HL-60 (cell line): ENCODE measurements at regions not wholly inside any gene's neighbourhood (a gene's known extent, or its start where the extent isn't known, plus 50 kb on each side); places are given as distances from the start of the nearest gene placed in this dataset.

Experiments
- DNase-seq, 2 experiments: peaks; one replicate each; pipeline ENCODE4 v3.0.0-alpha.2; 2010 to 2020; ENCODE audit warnings: low read depth in 1 of 2, low spot score in 1 of 2
- H3K27ac ChIP-seq: fragments of 250-450 bp; sonication (Bioruptor Pico); replicated peaks from 2 replicates; pipeline ENCODE4 v1.5.1; 2020; ENCODE audit warnings: mild to moderate bottlenecking, moderate library complexity
- H3K27me3 ChIP-seq: fragments of 250-450 bp; sonication (Bioruptor Pico); 2 replicates; pipeline ENCODE4 v1.5.1; 2021; ENCODE audit warnings: mild to moderate bottlenecking, moderate library complexity; ENCODE audit not compliant: insufficient read depth, poor library complexity, severe bottlenecking
- H3K4me3 ChIP-seq: replicated peaks from 2 replicates; pipeline ENCODE4 v1.5.1; 2011; ENCODE audit warnings: mild to moderate bottlenecking, control low read depth, low read length; ENCODE audit not compliant: insufficient read depth
- GABPA ChIP-seq: IDR thresholded peaks from 2 replicates; pipeline ENCODE4 v1.6.1; 2012; ENCODE audit warnings: low read depth
- POLR2AphosphoS5 ChIP-seq: IDR thresholded peaks from 2 replicates; pipeline ENCODE4 v1.6.1; 2012; ENCODE audit warnings: low read depth
- SPI1 ChIP-seq: IDR thresholded peaks from 2 replicates; pipeline ENCODE4 v1.6.1; 2012; ENCODE audit warnings: low read depth, mild to moderate bottlenecking, borderline replicate concordance
- TF ChIP-seq, protein P1 (sequence below): IDR thresholded peaks from 2 replicates; pipeline ENCODE4 v1.6.1; 2012; ENCODE audit warnings: low read depth; ENCODE audit not compliant: insufficient replicate concordance
- TF ChIP-seq, protein P2 (sequence below): IDR thresholded peaks from one replicate; pipeline ENCODE4 v1.5.1; 2011; ENCODE audit warnings: low read length, control low read depth, inconsistent platforms; ENCODE audit not compliant: insufficient read depth

DNA sequence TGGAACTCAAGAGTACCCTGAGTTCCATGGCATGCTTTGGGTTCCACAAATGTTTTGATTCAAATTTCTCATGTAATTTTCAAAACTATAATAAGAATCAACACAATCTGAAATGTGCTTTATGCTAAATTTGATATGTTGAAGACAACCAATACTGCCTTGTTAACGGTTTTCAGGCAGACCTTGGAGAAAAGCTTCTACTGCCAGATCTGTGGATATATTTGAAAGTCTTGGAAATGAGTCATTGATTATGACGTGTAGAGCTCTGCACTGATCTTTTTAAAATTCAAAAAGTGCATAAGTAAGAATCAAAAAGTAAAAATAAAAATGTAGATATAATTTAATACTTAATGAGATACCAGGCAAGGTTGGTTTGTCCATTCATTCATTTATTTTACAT lies 74.0 kb upstream of the TNR start:
- no peaks in the 10 kb centered on the region for H3K27me3 ChIP-seq
- DNase-seq: no peak
- H3K27ac ChIP-seq: no peak overlapping the region
- TF ChIP-seq, protein P1, sequence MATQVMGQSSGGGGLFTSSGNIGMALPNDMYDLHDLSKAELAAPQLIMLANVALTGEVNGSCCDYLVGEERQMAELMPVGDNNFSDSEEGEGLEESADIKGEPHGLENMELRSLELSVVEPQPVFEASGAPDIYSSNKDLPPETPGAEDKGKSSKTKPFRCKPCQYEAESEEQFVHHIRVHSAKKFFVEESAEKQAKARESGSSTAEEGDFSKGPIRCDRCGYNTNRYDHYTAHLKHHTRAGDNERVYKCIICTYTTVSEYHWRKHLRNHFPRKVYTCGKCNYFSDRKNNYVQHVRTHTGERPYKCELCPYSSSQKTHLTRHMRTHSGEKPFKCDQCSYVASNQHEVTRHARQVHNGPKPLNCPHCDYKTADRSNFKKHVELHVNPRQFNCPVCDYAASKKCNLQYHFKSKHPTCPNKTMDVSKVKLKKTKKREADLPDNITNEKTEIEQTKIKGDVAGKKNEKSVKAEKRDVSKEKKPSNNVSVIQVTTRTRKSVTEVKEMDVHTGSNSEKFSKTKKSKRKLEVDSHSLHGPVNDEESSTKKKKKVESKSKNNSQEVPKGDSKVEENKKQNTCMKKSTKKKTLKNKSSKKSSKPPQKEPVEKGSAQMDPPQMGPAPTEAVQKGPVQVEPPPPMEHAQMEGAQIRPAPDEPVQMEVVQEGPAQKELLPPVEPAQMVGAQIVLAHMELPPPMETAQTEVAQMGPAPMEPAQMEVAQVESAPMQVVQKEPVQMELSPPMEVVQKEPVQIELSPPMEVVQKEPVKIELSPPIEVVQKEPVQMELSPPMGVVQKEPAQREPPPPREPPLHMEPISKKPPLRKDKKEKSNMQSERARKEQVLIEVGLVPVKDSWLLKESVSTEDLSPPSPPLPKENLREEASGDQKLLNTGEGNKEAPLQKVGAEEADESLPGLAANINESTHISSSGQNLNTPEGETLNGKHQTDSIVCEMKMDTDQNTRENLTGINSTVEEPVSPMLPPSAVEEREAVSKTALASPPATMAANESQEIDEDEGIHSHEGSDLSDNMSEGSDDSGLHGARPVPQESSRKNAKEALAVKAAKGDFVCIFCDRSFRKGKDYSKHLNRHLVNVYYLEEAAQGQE: no peak
- H3K4me3 ChIP-seq: no peak overlapping the region

DNA sequence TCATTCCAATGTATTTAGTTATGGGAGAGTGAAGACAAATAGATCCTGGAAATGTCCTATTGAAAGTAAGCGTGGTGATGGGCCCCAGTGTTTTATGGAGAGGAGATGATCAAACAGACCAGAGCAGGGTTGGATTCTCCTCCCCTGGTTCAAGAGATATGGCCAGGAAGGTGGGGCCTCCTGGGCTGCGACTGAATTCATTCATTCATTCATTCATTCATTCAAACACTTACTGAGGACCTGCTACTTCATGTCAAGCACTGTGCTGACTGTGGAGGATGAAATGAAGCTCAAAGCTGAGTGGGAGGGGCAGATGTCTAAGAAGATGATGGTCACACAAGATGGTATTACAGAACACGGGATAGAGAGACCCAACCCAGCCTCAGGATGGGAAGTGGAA lies 71.5 kb upstream of the TNR start:
- DNase-seq: no peak
- no peaks in the 10 kb centered on the region for H3K27me3 ChIP-seq
- no peak overlapping the region for H3K4me3 ChIP-seq
- TF ChIP-seq, protein P1: no peak
- H3K27ac ChIP-seq: no peak overlapping the region

DNA sequence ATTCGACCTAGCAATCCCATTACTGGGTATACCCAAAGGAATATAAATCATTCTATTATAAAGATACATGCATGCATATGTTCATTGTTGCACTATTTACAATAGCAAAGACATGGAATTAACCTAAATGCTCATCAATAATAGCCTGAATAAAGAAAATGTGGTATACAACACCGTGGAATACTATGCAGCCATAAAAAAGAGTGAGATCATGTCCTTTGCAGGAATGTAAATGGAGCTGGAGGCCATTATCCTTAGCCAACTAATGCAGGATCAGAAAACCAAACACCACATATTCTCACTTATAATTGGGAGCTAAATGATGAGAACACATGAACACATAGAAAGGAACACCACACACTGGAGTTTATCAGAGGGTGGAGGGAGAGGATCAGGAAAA lies 69.5 kb upstream of the TNR start:
- TF ChIP-seq, protein P1: no peak
- TF ChIP-seq, protein P2, sequence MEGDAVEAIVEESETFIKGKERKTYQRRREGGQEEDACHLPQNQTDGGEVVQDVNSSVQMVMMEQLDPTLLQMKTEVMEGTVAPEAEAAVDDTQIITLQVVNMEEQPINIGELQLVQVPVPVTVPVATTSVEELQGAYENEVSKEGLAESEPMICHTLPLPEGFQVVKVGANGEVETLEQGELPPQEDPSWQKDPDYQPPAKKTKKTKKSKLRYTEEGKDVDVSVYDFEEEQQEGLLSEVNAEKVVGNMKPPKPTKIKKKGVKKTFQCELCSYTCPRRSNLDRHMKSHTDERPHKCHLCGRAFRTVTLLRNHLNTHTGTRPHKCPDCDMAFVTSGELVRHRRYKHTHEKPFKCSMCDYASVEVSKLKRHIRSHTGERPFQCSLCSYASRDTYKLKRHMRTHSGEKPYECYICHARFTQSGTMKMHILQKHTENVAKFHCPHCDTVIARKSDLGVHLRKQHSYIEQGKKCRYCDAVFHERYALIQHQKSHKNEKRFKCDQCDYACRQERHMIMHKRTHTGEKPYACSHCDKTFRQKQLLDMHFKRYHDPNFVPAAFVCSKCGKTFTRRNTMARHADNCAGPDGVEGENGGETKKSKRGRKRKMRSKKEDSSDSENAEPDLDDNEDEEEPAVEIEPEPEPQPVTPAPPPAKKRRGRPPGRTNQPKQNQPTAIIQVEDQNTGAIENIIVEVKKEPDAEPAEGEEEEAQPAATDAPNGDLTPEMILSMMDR: no peak
- TF ChIP-seq POLR2AphosphoS5 (no peak), GABPA (no peak), SPI1 (no peak)
- H3K4me3 ChIP-seq: no peak overlapping the region
- H3K27me3 ChIP-seq: no peaks in the 10 kb centered on the region
- H3K27ac ChIP-seq: no peak overlapping the region
- no peak for DNase-seq

DNA sequence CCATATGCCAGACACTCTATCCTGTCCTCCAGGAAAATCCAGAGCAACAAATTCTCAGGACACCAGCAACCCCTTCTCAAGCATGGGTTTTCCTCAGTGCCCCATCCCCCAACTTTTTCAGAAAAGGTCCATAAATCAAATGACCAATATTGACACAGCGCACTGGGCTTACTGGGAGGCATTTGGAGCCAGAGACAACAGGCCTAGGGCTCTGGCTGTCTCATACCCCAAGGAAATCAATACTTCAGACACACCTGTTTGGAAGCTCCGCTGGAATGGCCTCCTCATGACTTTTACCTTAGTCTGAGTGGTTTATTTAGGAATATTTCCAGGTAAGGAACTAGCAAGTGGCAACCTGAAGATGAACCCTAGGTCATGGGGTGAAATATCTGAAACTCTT lies 66.9 kb upstream of the TNR start:
- no peak overlapping the region for H3K4me3 ChIP-seq
- no peaks in the 10 kb centered on the region for H3K27me3 ChIP-seq
- TF ChIP-seq, protein P1: no peak
- no peak for TF ChIP-seq SPI1
- TF ChIP-seq, protein P2: no peak
- TF ChIP-seq GABPA: no peak
- no peak for TF ChIP-seq POLR2AphosphoS5
- no peak overlapping the region for H3K27ac ChIP-seq
- no peak for DNase-seq
